ENCODE measurements at regions not wholly inside any gene's neighbourhood (a gene's known extent, or its start where the extent isn't known, plus 50 kb on each side); places are given as distances from the start of the nearest gene placed in this dataset.

DNA sequence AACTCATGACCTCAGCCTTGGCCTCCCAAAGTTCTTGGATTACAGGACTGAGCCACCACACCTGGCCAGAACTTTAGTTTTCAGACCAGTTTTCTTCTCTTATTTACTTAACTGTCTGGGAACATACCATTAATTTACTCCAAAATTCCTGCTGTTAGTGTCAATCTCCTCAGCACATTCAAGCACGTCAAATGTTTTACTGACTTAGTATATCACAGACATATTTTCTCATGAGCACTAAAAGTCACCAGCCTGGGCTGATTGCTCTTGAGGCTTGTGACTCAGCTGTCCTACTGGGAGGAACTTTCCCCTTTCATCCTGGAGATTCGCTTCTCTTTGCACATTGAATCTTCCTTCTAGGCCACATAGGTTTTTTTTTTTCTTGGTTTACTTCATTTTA lies 109.6 kb downstream of the PCDH18 start:
- TF ChIP-seq, protein P1, sequence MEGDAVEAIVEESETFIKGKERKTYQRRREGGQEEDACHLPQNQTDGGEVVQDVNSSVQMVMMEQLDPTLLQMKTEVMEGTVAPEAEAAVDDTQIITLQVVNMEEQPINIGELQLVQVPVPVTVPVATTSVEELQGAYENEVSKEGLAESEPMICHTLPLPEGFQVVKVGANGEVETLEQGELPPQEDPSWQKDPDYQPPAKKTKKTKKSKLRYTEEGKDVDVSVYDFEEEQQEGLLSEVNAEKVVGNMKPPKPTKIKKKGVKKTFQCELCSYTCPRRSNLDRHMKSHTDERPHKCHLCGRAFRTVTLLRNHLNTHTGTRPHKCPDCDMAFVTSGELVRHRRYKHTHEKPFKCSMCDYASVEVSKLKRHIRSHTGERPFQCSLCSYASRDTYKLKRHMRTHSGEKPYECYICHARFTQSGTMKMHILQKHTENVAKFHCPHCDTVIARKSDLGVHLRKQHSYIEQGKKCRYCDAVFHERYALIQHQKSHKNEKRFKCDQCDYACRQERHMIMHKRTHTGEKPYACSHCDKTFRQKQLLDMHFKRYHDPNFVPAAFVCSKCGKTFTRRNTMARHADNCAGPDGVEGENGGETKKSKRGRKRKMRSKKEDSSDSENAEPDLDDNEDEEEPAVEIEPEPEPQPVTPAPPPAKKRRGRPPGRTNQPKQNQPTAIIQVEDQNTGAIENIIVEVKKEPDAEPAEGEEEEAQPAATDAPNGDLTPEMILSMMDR (IDR thresholded peaks at IDR 0.05): no peak
- TF ChIP-seq POLR2A (IDR thresholded peaks at IDR 0.05): no peak
